HG02840 (cell line): ENCODE measurements at regions not wholly inside any gene's neighbourhood (a gene's known extent, or its start where the extent isn't known, plus 50 kb on each side); places are given as distances from the start of the nearest gene placed in this dataset.
"Not testable (repeated sequence)": the region's sequence is repeated elsewhere in the genome, so short reads cannot be mapped to it uniquely, and the experiment has no call there.

Experiments used
- ATAC-seq: cut with Tn5 transposase; IDR thresholded peaks from one replicate; pipeline ENCODE4 v1.9.1; 2021; ENCODE audit warnings: mild to moderate bottlenecking, moderate library complexity, moderate number of reproducible peaks; ENCODE audit not compliant: unreplicated experiment, low FRiP score

DNA sequence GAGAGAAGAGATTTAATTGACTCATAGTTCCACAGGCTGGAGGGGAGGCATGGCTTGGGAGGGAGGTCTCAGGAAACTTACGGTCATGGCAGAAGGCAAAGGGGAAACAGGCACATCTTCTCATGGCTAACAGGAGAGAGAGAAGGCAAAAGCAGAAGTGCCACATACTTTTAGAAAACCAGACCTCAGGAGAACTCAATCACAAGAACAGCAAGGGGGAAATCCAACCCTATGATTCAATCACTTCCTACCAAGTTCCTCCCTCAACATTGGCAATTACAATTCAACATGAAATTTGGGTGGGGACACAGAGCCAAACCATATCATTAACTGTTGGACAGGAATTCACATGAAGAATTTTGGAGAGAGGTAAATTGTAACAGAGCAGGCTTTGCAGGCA, 485.3 kb upstream of the PITX2 start:
- ATAC-seq = no peak

DNA sequence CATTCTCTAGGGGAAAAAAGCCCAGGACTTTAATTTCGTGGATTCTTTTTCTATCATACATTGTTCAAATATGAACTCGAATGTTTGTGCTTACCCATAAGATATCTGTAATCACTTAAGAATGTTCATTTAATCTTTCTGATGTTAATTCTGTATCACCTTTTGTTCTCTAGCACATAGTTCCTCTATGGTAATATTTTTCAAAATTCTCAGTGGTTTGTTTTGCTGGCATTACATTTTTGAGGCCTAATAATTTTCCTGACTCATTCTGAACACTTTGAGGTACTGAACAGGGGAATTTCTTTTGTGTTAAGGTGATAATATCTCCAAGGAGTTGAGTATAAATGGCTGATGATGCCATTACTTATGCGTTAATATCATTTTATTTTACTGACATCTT, 490.7 kb upstream of the PITX2 start:
- ATAC-seq = no peak

DNA sequence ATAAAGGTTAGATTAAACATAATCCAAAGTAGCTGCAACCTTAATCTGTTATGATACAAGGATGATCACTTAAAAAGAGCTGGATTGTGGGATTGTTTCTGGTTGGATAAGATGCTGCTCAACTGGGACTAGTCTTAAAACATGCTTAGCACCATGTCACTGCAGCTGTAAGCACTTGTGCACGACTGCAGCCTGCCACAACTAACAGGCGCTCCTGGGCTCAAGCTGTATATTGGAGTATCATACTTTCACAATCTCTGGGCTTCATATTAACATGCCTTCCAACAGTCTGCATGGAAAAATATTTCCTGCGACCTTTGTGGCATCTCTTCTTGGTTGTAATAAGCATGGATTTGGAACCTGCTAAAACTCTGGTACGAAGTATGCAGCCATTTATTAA, 493.0 kb upstream of the PITX2 start:
- ATAC-seq = no peak

DNA sequence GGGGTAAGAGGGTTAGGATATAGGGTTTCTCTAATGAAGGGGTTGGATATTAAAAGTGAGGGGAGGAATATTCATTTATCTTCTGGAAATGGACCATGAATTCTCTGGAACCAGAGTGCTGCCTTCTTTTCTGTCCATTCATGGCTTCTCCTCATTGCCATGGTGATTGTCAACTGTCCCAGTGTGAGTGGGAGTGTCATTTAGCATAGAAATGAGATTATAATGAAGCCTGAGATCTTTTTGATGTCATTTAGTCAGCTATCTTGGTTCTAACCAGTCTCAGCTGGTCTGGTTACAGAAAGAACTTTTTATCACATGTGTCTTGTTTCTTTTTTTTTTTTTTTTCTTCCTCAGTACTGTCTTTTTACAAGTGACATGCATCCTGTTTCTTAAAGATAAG, 497.3 kb upstream of the PITX2 start:
- ATAC-seq = no peak

DNA sequence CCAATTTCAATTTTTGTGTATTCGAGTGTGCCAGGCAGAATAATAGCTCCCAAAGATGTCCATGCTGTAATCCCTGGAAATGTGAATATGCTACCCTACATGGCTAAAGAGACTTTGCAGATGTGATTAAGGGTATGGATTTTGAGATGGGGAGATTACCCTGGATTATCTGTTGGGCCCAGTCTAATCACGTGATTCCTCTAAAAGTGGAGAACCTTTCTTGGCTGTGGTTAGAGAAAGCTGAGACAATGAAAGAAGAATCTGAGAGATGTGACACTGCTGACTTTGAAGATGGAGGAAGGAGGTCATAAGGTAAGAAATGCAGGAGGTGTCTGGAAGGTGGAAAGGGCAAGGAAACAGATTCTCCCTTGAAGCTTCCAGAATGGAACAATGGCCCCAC, 503.5 kb upstream of the PITX2 start:
- ATAC-seq = no peak

DNA sequence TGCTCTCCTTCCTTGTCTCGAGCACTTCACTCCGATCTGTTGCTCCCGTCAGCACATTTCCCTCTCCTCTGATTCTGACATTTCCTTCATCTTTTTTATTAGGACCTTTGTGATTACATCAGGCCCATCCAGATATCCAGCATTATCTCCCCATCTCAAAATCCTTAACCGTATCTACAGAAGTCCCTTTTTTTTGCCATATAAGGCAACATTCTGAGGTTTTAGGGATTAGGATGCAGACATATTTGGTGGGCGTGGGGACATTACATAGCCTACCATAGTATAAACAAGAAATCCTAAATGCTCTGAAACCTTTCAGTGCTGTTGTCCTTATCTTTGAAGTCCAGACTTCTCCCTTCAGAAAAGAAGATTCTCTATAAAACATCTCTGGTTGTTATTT, 505.0 kb upstream of the PITX2 start:
- no peak for ATAC-seq

DNA sequence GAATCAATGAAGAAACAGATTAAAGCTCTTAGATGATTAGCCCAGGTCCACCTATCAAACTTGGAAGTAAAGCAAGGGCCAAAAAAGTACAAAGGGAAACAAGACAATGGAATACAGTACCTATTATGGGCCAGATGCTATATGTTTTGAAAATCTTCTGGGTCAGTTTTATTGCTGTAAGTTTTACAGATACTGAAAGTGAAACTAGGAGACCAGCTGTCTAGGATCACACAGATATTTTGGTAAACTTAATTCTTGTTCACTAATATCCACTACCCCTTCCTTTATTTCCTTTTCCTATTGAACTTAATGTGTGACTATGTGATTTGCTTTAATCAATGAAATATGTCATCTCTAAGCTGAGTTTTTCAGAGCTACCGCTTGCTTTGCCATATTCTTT, 505.4 kb upstream of the PITX2 start:
- ATAC-seq = no peak

DNA sequence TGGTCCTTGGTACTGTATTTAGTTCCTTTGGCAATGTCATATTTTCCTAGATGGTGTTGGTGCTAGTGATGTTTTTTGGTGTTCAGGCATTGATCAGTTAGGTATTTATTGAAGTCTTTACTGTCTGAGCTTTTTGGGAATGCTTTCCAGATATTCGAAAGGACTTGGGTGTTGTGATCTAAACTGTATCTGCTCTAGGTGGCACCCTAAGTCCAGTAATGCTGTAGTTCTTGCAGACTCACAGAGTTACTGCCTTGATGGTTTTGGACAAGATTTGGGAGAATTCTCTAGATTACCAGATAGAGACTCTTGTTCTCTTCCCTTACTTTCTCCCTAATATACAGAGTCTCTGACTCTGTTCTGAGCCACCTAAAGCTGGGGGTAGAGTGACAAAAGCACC, 513.6 kb upstream of the PITX2 start:
- ATAC-seq = no peak

DNA sequence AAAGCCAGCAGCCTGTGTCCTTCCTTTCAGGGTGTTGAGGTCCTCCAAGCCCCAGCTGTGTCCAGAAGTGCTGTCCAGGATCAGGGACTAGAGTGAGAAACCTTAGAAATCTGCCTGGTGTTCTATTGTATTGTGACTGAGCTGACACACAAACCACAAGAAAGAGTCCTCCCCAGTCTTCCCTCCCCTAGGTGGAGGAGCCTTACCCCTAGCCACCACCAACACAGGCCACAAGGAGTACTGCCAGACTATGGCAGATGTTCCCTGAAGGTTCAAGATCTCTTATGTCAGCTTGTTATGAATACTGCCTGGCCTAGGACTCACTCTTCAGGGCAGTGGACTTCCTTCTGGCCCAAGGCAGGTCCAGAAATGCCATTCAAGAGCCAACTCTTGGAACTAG, 514.1 kb upstream of the PITX2 start:
- no peak for ATAC-seq

DNA sequence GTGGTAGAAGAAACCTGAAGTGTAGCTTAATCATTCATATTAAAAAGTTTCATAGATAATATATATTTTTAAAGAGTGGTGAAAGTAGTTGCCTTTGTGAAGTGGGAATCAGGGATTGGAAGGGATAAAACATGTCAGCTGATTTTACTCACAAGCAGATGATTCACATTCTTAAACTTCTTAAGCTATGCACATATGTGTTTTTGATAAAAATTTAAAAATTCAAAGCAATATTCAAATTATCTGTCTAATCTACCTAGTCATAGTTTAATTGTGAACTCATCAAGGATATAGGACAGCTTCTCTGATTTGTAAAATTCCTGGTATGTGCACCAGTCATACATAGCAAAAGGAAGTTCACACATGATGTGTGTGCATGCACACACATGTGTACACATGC, 520.6 kb upstream of the PITX2 start:
- ATAC-seq = no peak

DNA sequence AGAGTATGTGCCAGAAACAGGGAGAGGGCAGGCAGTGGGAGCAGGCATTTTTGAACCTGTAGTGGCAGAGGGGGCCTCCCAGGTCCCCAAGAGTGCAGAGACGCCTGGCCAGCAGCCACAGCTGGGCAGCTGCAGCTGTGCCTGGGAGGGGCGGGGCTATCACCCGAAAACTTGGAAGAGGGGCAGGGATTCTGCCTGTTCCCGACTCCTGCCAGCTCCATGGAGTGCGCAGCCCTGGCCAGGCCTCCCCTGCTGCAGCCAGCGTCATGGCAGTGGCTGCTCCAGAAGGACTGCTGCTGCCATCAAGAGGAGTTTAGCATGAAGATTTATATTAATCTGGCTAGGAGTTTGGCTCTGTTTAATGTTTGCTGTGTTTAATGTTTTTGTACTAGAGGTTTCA, 532.1 kb upstream of the PITX2 start:
- no peak for ATAC-seq

DNA sequence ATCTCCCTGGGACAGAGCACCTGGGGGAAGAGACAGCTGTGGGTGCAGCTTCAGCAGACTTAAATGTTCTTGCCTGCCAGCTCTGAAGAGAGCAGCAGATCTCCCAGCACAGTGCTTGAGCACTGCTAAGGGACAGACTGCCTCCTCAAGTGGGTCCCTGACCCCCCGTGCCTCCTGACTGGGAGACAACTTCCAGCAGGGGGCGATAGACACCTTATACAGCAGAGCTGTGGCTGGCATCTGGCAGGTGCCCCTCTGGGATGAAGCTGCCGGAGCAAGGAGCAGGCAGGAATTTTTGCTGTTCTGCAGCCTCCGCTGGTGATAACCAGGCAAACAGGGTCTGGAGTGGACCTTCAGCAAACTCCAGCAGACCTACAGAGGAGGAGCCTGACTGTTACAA, 541.7 kb upstream of the PITX2 start:
- not testable (repeated sequence) for ATAC-seq

DNA sequence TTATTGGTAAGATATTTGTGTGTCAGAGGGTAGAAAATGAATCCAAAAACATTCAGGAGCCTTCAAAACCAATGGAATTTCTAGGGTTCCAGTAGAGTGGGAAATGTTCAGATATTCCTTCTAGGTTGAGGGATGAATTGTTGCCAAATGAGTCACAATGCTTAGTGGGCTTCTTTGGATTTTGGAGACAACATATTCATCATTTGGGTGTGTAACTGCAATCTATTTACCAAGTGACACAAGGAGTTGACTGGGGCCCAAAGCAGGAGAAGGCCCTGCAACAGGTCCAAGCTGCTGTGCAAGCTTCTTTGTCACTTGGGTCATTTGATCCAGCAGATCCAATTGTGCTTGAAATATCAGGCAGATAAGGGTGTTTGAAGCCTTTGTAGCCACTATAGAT, 551.5 kb upstream of the PITX2 start:
- ATAC-seq = no peak

DNA sequence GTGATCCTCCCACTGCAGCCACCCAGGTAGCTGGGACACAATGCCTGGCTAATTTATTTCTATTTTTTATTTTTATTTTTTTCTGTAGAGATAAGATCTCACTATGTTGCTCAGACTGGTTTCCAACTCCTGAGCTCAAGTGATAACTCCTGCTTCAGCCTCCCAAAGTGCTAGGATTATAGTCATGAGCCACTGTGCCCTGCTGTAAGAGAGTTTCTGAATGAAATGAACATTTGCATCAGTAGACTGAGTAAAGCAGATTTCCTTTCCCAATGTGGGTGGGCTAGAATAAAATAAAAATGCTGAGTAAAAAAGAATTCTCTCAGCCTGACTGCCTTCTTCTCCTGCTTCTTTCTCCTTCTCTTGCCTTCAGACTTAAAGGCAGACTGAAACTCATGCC, 555.4 kb upstream of the PITX2 start:
- ATAC-seq = no peak

DNA sequence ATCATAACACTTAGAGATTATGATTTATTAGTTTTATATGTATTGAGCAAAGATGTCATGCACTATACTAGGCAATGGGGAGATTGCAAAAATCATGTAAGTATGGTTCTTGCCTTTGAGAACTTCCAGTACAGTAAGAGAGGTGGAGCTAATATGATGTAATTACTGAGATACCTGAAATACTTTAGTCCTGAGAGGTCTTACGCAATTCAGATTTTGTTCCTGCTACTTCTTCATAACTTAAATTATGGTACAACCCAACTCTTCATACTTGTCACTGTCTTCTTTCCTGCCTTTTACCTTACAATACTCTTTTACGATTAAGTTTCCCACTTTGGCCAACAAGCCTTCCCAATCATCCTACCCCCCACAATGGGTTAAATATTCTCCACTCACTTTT, 564.2 kb upstream of the PITX2 start:
- no peak for ATAC-seq

DNA sequence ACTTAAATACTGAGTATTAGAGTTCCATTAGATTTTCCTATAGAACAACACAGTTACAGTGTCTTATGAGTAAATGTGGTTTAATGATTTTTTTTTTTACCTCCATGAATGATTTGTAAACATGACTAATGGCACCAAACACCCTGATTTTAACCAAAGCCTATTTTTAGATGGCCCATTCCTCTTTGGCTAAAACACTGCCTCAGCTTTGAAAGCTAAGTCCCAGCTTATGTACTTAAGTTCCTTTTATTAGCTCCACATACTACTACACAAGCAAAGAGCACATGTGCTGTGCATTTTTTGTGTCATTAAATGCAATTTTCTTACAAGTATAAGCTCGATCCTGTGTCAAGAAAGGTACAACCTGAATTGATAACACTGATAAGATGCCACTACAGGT, 575.6 kb upstream of the PITX2 start:
- ATAC-seq = no peak

DNA sequence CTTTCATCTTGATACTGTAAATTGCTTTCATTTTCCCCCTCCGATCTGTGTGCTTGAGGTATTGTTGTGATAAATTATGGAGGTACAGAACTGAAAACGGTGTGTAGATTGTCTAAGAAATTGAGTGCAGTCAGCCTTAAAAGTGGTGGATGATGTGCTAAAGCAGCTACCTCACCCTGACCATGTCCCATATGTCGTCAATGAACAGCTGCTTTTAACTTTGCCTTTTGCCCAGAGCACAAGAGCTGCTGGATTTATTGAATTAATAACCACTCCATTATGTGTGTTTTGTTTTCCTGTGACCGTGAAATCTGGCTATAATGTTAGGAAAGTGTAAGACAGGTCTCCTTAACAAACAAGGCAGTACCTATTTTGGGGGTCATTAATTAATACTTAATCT, 581.9 kb upstream of the PITX2 start:
- ATAC-seq = no peak

DNA sequence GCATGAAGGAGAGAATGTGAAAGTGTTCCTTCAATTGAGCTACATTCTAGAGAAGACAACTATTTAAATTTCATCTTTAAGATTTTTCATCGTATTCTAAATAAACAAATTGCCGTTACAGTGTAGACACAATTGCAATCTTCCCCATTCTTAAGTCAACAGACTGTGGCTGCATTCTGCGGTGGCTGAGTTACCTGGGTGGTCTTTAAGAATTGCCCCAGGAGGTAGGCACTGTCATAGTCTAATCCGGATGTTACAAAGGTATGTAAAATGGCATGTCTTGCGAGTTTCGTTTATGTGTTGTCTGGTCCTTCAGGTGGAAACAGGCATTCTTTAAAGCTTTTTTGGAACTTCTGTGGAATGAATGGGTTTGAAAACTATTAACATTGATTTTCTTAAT, 586.1 kb upstream of the PITX2 start:
- ATAC-seq = no peak

DNA sequence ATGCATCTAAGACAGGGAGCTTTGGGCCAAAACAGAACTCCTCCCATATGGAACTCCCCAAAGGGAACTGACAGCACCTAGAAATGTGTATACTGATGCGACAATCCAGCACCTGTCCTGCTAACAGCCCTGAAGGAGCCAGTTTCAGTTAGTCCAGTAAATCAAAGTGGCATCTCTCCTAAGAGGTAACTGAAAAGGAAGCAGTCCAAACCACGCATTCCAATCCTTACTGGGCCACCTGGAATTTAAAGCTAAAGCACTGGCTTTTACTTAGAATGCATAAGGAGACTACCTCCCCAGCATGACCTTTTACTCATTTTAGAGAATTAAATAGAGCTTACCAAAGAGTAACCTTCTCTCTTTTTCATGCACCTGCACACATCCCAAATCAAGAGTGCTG, 586.8 kb upstream of the PITX2 start:
- no peak for ATAC-seq

DNA sequence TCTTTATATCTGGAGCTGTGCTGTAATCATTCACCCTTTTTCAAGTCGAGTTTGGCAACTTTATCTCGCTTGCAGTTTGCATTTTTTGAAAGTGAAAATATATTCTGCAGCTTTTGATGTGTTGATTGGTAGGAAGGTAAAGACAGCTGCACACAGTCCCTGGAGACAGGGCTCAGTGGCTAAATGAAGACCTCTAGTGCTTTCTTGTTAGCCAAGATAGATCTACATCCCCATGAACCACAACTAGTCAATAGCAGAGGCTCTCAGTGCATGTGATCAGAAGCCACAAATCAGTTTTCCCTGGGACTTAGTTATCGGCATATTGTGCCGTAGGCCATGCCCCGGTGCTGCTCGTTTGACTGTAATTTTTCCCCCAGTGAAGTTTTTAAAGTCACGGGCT, 587.7 kb upstream of the PITX2 start:
- no peak for ATAC-seq

DNA sequence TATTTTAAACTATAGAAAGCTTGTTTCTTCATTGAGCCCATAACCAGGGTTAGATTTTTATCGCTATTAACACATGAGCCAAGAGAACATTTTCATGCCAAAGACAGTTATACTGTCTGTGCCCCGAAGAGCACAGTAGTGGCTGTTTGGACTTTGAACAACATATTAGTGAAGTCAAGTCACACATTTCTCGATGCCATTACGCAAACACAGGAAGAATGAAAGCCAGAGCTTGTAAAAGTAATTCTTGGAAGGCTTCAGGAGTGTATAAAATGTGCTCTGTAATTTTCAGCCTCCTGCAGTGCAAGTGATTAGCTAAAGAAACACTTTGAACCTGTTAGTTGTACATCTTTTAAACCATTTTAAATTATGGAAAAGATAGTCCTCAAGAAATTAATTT, 590.7 kb upstream of the PITX2 start:
- no peak for ATAC-seq

DNA sequence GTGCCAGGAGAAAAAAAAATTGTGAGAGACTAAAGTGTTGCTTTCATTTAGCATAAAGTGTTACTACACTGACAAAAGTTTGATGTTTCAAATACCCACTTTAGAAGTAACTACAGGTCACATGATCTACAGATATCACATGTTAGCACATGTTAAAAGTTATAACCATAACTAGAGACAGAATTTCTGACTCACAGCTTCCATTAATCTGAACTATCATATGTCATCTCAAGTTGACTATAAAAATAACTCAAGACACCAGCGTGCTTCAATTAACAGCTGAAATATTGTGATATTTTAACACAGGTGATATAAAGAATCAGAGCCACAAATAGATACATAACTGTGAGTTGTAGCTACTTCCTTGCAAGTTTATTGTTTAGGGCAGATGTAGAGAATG, 591.5 kb upstream of the PITX2 start:
- no peak for ATAC-seq

DNA sequence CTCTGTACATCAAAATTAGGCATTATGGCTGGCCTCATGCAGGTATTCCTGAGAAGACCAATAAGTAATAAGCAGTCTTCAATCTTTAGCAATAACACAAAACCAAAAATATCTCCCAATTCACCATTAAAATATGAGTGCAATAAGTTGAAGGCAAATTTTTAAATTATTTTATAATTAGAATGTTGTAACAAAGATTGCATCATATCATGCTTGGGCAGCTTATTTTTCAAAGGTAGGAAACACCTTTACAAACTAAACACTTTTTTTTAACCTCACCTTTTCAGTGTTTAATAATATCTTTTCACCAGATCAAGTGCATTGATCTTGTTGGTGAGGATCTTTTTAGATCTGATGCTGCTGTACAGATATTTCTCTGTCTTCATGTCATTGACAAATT, 592.9 kb upstream of the PITX2 start:
- ATAC-seq = no peak

DNA sequence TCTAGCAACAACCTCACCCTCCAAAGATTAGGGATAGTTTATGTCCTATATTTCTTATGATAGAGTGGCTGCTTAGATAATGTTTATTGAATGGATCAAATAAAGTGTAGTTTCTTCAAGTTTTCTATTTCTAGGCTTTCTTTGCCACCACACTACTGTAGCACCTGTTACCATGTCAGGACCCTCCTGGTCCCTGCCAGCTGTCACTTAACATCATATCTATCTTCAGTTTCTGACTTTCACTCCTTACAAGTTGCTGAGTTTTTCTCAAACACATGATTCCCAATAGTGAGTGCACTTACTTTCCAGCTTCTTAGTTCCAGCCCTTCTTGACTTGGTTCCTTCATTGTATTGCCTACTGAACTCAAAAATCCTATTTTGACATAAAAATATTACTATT, 593.9 kb upstream of the PITX2 start:
- no peak for ATAC-seq
